H1 (cell line): ENCODE measurements at regions not wholly inside any gene's neighbourhood (a gene's known extent, or its start where the extent isn't known, plus 50 kb on each side); places are given as distances from the start of the nearest gene placed in this dataset.

Source experiments
- CTCF ChIA-PET: fragments of 300-600 bp; sonication (Branson Sonifier 250); formaldehyde crosslinking; loops from one replicate; lab custom pipeline; 2021; ENCODE audit not compliant: partially characterized antibody; lab: Charles Lee
- POLR2A ChIA-PET: fragments of 300-600 bp; sonication (Branson Sonifier 250); formaldehyde crosslinking; loops from one replicate; lab custom pipeline; 2021; ENCODE audit warnings: inconsistent platforms; ENCODE audit not compliant: partially characterized antibody; lab: Charles Lee
- DNase-seq, 2 experiments: peaks; one replicate each; pipeline versions ENCODE4 v3.0.0 to v3.0.0-alpha.2; 2010 to 2022; ENCODE audit warnings: low spot score in 2 of 2, low read depth in 1 of 2, mixed read lengths in 1 of 2
- FAIRE-seq: peaks from 2 replicates; lab custom pipeline; 2011; peaks lifted over from hg19 to GRCh38; lab: Jason Lieb, UNC
- H2AFZ ChIP-seq: 2 replicates; pipeline ENCODE4 v1.8.1; 2012; ENCODE audit warnings: low read length, inconsistent platforms
- H2AK5ac ChIP-seq: 2 replicates; pipeline ENCODE4 v1.6.1; 2013; ENCODE audit warnings: low read depth, low read length
- H2BK120ac ChIP-seq: replicated peaks from 2 replicates; pipeline ENCODE3; 2013; ENCODE audit warnings: low read depth, low read length, inconsistent platforms
- H2BK12ac ChIP-seq: 2 replicates; pipeline ENCODE4 v1.6.1; 2013; ENCODE audit warnings: low read depth, low read length
- H2BK15ac ChIP-seq: 2 replicates; pipeline ENCODE4 v1.6.1; 2013; ENCODE audit warnings: low read length
- H2BK20ac ChIP-seq: 2 replicates; pipeline ENCODE4 v1.6.1; 2013; ENCODE audit warnings: low read length
- H2BK5ac ChIP-seq: 2 replicates; pipeline ENCODE4 v1.6.1; 2013; ENCODE audit warnings: low read depth, low read length
- H3K14ac ChIP-seq: 2 replicates; pipeline ENCODE4 v1.6.1; 2013; ENCODE audit warnings: inconsistent platforms; ENCODE audit not compliant: insufficient read length
- H3K18ac ChIP-seq: 2 replicates; pipeline ENCODE4 v1.6.1; 2013; ENCODE audit warnings: low read length; ENCODE audit errors: extremely low read depth
- H3K23ac ChIP-seq: 2 replicates; pipeline ENCODE4 v1.6.1; 2013; ENCODE audit warnings: inconsistent platforms; ENCODE audit not compliant: insufficient read length
- H3K23me2 ChIP-seq: 2 replicates; pipeline ENCODE4 v1.6.1; 2013; ENCODE audit warnings: low read depth, low read length
- H3K27ac ChIP-seq: 2 replicates; pipeline ENCODE4 v1.6.1; 2011; ENCODE audit warnings: low read depth, low read length, inconsistent platforms
- H3K27me3 ChIP-seq, 4 experiments: replicated peaks in 1 of 4; 1 replicate in 1 of 4; 2 replicates in 3 of 4; pipeline versions ENCODE4 v1.6.1 to v1.8.1; 2011 to 2013; ENCODE audit warnings: low read length in 3 of 4, mild to moderate bottlenecking in 3 of 4, inconsistent platforms in 2 of 4, mixed read lengths in 2 of 4, moderate library complexity in 1 of 4; ENCODE audit not compliant: control insufficient read depth in 3 of 4, insufficient read depth in 3 of 4; ENCODE audit errors: extremely low read depth in 1 of 4
- H3K36me3 ChIP-seq, 4 experiments: 2 replicates each; pipeline versions ENCODE4 v1.6.1 to v1.8.1; 2011 to 2013; ENCODE audit warnings: mild to moderate bottlenecking in 4 of 4, low read length in 3 of 4, moderate library complexity in 2 of 4, control low read depth in 1 of 4, inconsistent platforms in 1 of 4; ENCODE audit not compliant: insufficient read depth in 4 of 4, control insufficient read depth in 2 of 4
- H3K4ac ChIP-seq: replicated peaks from 2 replicates; pipeline ENCODE3; 2013; ENCODE audit warnings: low read length, low read depth, mixed read lengths, inconsistent platforms; ENCODE audit not compliant: insufficient read length
- H3K4me1 ChIP-seq, 4 experiments: replicated peaks in 1 of 4; 1 replicate in 1 of 4; 2 replicates in 3 of 4; pipeline versions ENCODE4 v1.6.1 to v1.8.1; 2011 to 2013; ENCODE audit warnings: low read length in 3 of 4, inconsistent platforms in 2 of 4, mixed read lengths in 1 of 4; ENCODE audit not compliant: insufficient read depth in 4 of 4, control insufficient read depth in 3 of 4
- H3K4me2 ChIP-seq, 2 experiments: 2 replicates each; pipeline versions ENCODE4 v1.6.1 to v1.8.1; 2011 to 2013; ENCODE audit warnings: low read depth in 2 of 2, low read length in 2 of 2, control low read depth in 1 of 2, inconsistent platforms in 1 of 2, mild to moderate bottlenecking in 1 of 2; ENCODE audit not compliant: insufficient read depth in 1 of 2
- H3K4me3 ChIP-seq, 4 experiments: fragments of 200-600, 300-600 bp in 1 of 4; sonication (generic), shearing (Covaris generic), sonication (Bioruptor Twin) in 1 of 4; 2 replicates each; pipeline versions ENCODE4 v1.5.1 to v1.8.1; 2011 to 2016; ENCODE audit warnings: low read length in 4 of 4, low read depth in 3 of 4, control low read depth in 2 of 4, inconsistent platforms in 2 of 4, mild to moderate bottlenecking in 2 of 4, mixed read lengths in 1 of 4, moderate library complexity in 1 of 4; ENCODE audit not compliant: insufficient read depth in 2 of 4; ENCODE audit errors: extremely low read depth in 1 of 4
- H3K56ac ChIP-seq: replicated peaks from 2 replicates; pipeline ENCODE3; 2013; ENCODE audit warnings: low read depth, mild to moderate bottlenecking, mixed read lengths, low read length, inconsistent platforms; ENCODE audit not compliant: insufficient read length
- H3K79me1 ChIP-seq: 2 replicates; pipeline ENCODE4 v1.6.1; 2013; ENCODE audit warnings: low read depth, low read length, control low read depth
- H3K79me2 ChIP-seq, 2 experiments: 2 replicates each; pipeline versions ENCODE4 v1.6.1 to v1.8.1; 2012 to 2013; ENCODE audit warnings: low read length in 2 of 2, mild to moderate bottlenecking in 2 of 2, inconsistent platforms in 1 of 2; ENCODE audit not compliant: insufficient read depth in 2 of 2, control insufficient read depth in 1 of 2
- H3K9ac ChIP-seq, 4 experiments: replicated peaks in 1 of 4; 1 replicate in 1 of 4; 2 replicates in 3 of 4; pipeline versions ENCODE4 v1.6.1 to v1.8.1; 2011 to 2013; ENCODE audit warnings: low read depth in 3 of 4, low read length in 3 of 4, control low read depth in 2 of 4, mild to moderate bottlenecking in 2 of 4, moderate library complexity in 2 of 4, inconsistent platforms in 1 of 4; ENCODE audit errors: extremely low read depth in 1 of 4
- H3K9me3 ChIP-seq, 2 experiments: 2 replicates each; pipeline versions ENCODE4 v1.6.1 to v1.8.1; 2012 to 2013; ENCODE audit warnings: mild to moderate bottlenecking in 2 of 2, moderate library complexity in 2 of 2, control low read depth in 1 of 2, inconsistent platforms in 1 of 2, low read depth in 1 of 2, low read length in 1 of 2, mixed read lengths in 1 of 2; ENCODE audit not compliant: insufficient read depth in 2 of 2
- H4K20me1 ChIP-seq, 2 experiments: replicated peaks in 1 of 2; 2 replicates each; pipeline versions ENCODE3 to v1.8.1; 2011 to 2013; ENCODE audit warnings: inconsistent platforms in 2 of 2, low read length in 2 of 2, mild to moderate bottlenecking in 1 of 2; ENCODE audit not compliant: insufficient read depth in 2 of 2, control insufficient read depth in 1 of 2
- H4K5ac ChIP-seq: 2 replicates; pipeline ENCODE4 v1.6.1; 2013; ENCODE audit warnings: low read length, low read depth, mixed read lengths, inconsistent platforms; ENCODE audit not compliant: insufficient read length
- H4K8ac ChIP-seq: 2 replicates; pipeline ENCODE4 v1.8.0; 2013; ENCODE audit warnings: mild to moderate bottlenecking, moderate library complexity, low read length, inconsistent platforms; ENCODE audit not compliant: insufficient read depth; ENCODE audit errors: extremely low read depth
- H4K91ac ChIP-seq: replicated peaks from 2 replicates; pipeline ENCODE3; 2013; ENCODE audit warnings: low read length, mixed read lengths, inconsistent platforms; ENCODE audit not compliant: insufficient read length
- HDAC6 ChIP-seq: IDR thresholded peaks from one replicate; pipeline ENCODE4 v1.7.1; 2012; ENCODE audit warnings: low read depth, mild to moderate bottlenecking, inconsistent platforms, low read length, moderate library complexity

DNA sequence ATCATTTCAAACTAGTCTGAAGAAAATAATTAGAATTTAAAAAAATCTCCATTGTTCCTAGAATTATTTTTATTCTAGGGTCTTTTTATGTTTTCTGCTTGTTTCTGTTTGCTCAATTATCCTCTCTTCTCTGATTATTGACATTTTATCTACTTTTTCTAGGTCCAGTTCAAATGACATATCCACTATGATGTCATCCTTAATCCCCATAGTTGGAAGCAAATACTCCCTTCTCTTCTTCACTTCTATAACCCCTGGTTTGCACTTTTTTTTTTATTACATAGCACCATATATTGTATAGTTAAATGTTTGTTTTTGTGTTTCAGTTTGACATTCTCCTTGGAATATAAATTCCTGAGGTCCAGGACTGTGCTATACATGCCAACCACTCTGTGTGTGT lies 82.6 kb downstream of the CT47B1 start:
- Histone ChIP-seq H3K23me2 (no peaks in the 10 kb centered on the region), H3K4me3 (no peak overlapping the region), H2BK15ac (no peak overlapping the region), H2BK120ac (no peak overlapping the region), H3K27ac (no peak overlapping the region), H3K23ac (no peak overlapping the region), H3K56ac (no peak overlapping the region), H3K36me3 (no peaks in the 10 kb centered on the region), H2AFZ (no peak overlapping the region), H2BK20ac (no peak overlapping the region), H3K14ac (no peak overlapping the region), H4K8ac (no peak overlapping the region), H4K20me1 (no peaks in the 10 kb centered on the region), H4K91ac (no peak overlapping the region), H3K9ac (no peak overlapping the region), H3K9me3 (no peaks in the 10 kb centered on the region), H2BK5ac (no peak overlapping the region), H3K18ac (no peak overlapping the region), H4K5ac (no peak overlapping the region), H2BK12ac (no peak overlapping the region), H3K4me2 (no peak overlapping the region), H3K4ac (no peak overlapping the region), H2AK5ac (no peak overlapping the region), H3K4me1 (no peaks in the 10 kb centered on the region), H3K79me1 (no peaks in the 10 kb centered on the region), H3K79me2 (no peaks in the 10 kb centered on the region), H3K27me3 (no peaks in the 10 kb centered on the region)
- POLR2A ChIA-PET: no interaction called here
- CTCF ChIA-PET: no interaction called here
- no peak for TF ChIP-seq HDAC6
- no peak for DNase-seq
- FAIRE-seq: no peak
